ENCODE measurements at regions not wholly inside any gene's neighbourhood (a gene's known extent, or its start where the extent isn't known, plus 50 kb on each side); places are given as distances from the start of the nearest gene placed in this dataset.
"Not testable (repeated sequence)": the region's sequence is repeated elsewhere in the genome, so short reads cannot be mapped to it uniquely, and the experiment has no call there.

DNA sequence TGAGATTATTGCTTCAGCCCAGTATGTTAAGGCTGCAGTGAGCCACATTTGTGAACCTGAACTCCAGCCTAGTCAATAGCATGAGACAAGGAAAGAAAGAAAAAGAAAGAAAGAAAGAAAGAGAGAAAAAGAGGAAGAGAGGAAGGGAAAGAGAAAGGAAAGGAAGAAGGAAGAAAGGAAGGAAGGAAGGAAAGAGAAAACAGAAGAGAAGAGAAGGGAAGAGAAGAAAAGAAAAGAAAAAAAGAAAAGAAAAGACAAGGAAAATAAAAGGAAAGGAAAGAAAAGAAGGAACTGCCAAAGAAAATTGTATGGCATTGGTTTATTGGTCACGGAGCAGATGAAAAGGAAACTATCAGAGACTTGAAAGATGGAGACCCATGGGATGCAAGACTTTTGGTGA is 1158.8 kb downstream of the OLFM4 start:
- no peaks in the 10 kb centered on the region for H3K4me1 Mint-ChIP-seq
- H3K9me3 Mint-ChIP-seq: peaks cover 13% of the 10 kb centered on the region
- ATAC-seq: no peak

GRCh38 chr13:54194233-54195024 is 1165.8 kb downstream of the OLFM4 start:
- Mint-ChIP-seq H3K4me1 (no peaks in the 10 kb centered on the region), H3K27me3 (no peaks in the 10 kb centered on the region)

More for the DNA sequence above, 1158.8 kb downstream of the OLFM4 start:
- no peak overlapping the region for H3K27ac Mint-ChIP-seq
- no peaks in the 10 kb centered on the region for H3K27me3 Mint-ChIP-seq
- no peaks in the 10 kb centered on the region for H3K36me3 Mint-ChIP-seq
- no peak overlapping the region for H3K4me3 Mint-ChIP-seq

GRCh38 chr13:54196684-54197083 is 1168.1 kb downstream of the OLFM4 start:
- Mint-ChIP-seq H3K9me3 (peaks cover 6% of the 10 kb centered on the region), H3K27me3 (no peaks in the 10 kb centered on the region), H3K27ac (no peak overlapping the region), H3K36me3 (no peaks in the 10 kb centered on the region), H3K4me1 (no peaks in the 10 kb centered on the region), H3K4me3 (no peak overlapping the region)
- ATAC-seq: no peak

More at GRCh38 chr13:54194233-54195024, 1165.8 kb downstream of the OLFM4 start:
- Mint-ChIP-seq H3K36me3 (no peaks in the 10 kb centered on the region), H3K9me3 (peaks cover 8% of the 10 kb centered on the region), H3K4me3 (no peak overlapping the region), H3K27ac (no peak overlapping the region)
- ATAC-seq: no peak

GRCh38 chr13:54198911-54199310 is 1170.3 kb downstream of the OLFM4 start:
- no peak for ATAC-seq
- H3K36me3 Mint-ChIP-seq: no peaks in the 10 kb centered on the region
- H3K4me3 Mint-ChIP-seq: no peak overlapping the region
- peaks cover 6% of the 10 kb centered on the region for H3K9me3 Mint-ChIP-seq
- H3K27me3 Mint-ChIP-seq: no peaks in the 10 kb centered on the region
- no peaks in the 10 kb centered on the region for H3K4me1 Mint-ChIP-seq
- H3K27ac Mint-ChIP-seq: no peak overlapping the region

GRCh38 chr13:54206626-54207025 is 1178.0 kb downstream of the OLFM4 start:
- Mint-ChIP-seq H3K4me3 (no peak overlapping the region), H3K9me3 (peaks cover 6% of the 10 kb centered on the region), H3K36me3 (no peaks in the 10 kb centered on the region), H3K4me1 (no peaks in the 10 kb centered on the region), H3K27ac (no peak overlapping the region), H3K27me3 (no peaks in the 10 kb centered on the region)
- ATAC-seq: no peak

- Mint-ChIP-seq H3K36me3 (no peaks in the 10 kb centered on the region), H3K27me3 (no peaks in the 10 kb centered on the region), H3K27ac (no peak overlapping the region), H3K4me1 (no peaks in the 10 kb centered on the region), H3K9me3 (peaks cover 2% of the 10 kb centered on the region), H3K4me3 (no peak overlapping the region)
- ATAC-seq: no peak
These were observed 1181.9 kb downstream of the OLFM4 start for GRCh38 chr13:54210397-54211049.

- peaks cover 2% of the 10 kb centered on the region for H3K9me3 Mint-ChIP-seq
- H3K4me3 Mint-ChIP-seq: no peak overlapping the region
- H3K27ac Mint-ChIP-seq: no peak overlapping the region
- no peaks in the 10 kb centered on the region for H3K4me1 Mint-ChIP-seq
- no peak for ATAC-seq
- H3K27me3 Mint-ChIP-seq: no peaks in the 10 kb centered on the region
- H3K36me3 Mint-ChIP-seq: no peaks in the 10 kb centered on the region
These were observed 1187.6 kb downstream of the OLFM4 start for GRCh38 chr13:54216221-54216620.

GRCh38 chr13:54226876-54227275 is 1198.3 kb downstream of the OLFM4 start:
- H3K36me3 Mint-ChIP-seq: no peaks in the 10 kb centered on the region
- no peak overlapping the region for H3K27ac Mint-ChIP-seq
- no peaks in the 10 kb centered on the region for H3K27me3 Mint-ChIP-seq
- ATAC-seq: no peak
- H3K4me1 Mint-ChIP-seq: no peaks in the 10 kb centered on the region
- peaks cover 9% of the 10 kb centered on the region for H3K9me3 Mint-ChIP-seq
- no peak overlapping the region for H3K4me3 Mint-ChIP-seq

DNA sequence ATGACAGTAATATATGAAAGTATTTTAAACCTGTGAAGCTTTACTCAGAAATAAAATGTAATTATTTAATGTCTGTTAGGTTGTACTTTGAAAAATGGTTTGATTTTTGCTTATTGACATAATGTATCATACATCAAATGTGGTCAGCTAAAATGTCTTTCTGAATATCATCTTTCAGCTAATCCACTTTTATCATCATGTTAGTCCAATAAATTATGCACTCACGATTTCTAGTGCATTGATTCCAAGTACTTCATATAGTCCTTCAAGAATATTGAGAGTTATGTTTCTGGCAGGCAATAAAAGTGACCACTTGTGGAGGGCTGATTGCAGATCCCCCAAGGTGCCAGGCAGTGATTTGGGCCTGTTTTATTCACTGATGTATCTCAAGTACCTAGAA is 1204.1 kb downstream of the OLFM4 start:
- Mint-ChIP-seq H3K36me3 (no peaks in the 10 kb centered on the region), H3K27me3 (no peaks in the 10 kb centered on the region), H3K4me1 (no peaks in the 10 kb centered on the region), H3K9me3 (peaks cover 3% of the 10 kb centered on the region), H3K27ac (no peak overlapping the region), H3K4me3 (no peak overlapping the region)
- ATAC-seq: no peak

DNA sequence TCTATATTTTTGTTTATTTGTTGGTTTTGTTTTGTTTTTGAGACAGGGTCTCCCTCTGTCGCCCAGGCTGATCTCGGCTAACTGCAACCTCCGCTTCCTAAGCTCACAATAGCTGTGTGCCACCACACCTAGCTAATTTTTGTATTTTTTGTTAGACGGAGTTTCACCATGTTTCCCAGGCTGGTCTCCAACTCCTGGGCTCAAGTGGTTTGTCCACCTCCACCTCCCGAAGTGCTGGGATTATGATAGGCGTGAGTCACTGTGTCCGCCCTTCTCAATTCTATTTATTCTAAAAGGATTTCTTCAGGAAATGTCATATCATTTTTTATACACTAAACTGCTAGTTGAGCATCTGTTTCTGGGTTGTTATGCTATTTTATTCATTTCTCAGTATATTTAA is 1206.0 kb downstream of the OLFM4 start:
- no peak for ATAC-seq
- Mint-ChIP-seq H3K27me3 (no peaks in the 10 kb centered on the region), H3K4me1 (no peaks in the 10 kb centered on the region), H3K27ac (no peak overlapping the region), H3K4me3 (no peak overlapping the region), H3K36me3 (no peaks in the 10 kb centered on the region), H3K9me3 (peaks cover 3% of the 10 kb centered on the region)

- Mint-ChIP-seq H3K4me3 (no peak overlapping the region), H3K9me3 (no peaks in the 10 kb centered on the region), H3K27ac (no peak overlapping the region), H3K27me3 (no peaks in the 10 kb centered on the region), H3K36me3 (no peaks in the 10 kb centered on the region), H3K4me1 (no peaks in the 10 kb centered on the region)
- ATAC-seq: no peak
These were observed 1213.1 kb downstream of the OLFM4 start for GRCh38 chr13:54241719-54242118.

DNA sequence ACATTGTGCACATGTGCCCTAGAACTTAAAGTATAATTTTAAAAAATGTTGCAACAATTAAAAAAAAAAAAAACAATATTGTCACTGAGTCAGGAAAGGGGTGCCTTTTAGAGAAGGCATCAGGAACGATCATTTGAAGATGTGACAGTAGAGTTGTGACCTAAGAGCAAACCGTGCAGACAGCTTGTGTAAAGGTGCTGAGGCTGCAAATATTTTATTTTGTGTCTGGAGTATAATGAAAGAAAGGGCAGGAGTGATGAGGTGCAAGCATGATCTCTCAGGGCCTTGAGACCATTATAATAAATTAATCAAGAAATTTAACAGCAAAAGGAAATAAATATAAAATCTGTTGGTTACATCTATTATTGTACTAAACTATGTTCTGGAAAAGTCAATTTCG is 1219.7 kb downstream of the OLFM4 start:
- no peak overlapping the region for H3K27ac Mint-ChIP-seq
- H3K4me1 Mint-ChIP-seq: no peaks in the 10 kb centered on the region
- no peaks in the 10 kb centered on the region for H3K27me3 Mint-ChIP-seq
- no peaks in the 10 kb centered on the region for H3K36me3 Mint-ChIP-seq
- H3K9me3 Mint-ChIP-seq: peaks cover 12% of the 10 kb centered on the region
- H3K4me3 Mint-ChIP-seq: no peak overlapping the region
- ATAC-seq: no peak

DNA sequence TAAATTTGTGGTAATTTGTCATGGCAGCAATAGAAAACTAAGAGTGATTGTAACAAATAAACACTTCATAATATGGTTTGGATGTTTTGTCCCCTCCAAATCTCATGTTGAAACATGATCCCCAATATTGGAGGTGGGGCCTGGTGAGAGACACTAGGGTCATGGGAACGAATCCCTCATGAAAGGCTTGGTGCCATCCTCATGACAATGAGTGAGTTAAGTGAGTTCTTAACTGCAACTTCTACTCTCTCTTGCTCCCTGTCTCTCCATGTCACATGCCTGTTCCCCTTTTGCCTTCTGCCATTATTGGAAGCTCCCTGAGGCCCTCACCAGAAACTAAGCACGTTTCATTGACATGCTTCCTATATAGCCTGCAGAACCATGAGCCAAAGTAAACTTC is 1233.2 kb downstream of the OLFM4 start:
- H3K4me1 Mint-ChIP-seq: no peaks in the 10 kb centered on the region
- no peaks in the 10 kb centered on the region for H3K36me3 Mint-ChIP-seq
- H3K27me3 Mint-ChIP-seq: no peaks in the 10 kb centered on the region
- H3K4me3 Mint-ChIP-seq: no peak overlapping the region
- ATAC-seq: no peak
- H3K27ac Mint-ChIP-seq: no peak overlapping the region
- peaks cover 7% of the 10 kb centered on the region for H3K9me3 Mint-ChIP-seq

DNA sequence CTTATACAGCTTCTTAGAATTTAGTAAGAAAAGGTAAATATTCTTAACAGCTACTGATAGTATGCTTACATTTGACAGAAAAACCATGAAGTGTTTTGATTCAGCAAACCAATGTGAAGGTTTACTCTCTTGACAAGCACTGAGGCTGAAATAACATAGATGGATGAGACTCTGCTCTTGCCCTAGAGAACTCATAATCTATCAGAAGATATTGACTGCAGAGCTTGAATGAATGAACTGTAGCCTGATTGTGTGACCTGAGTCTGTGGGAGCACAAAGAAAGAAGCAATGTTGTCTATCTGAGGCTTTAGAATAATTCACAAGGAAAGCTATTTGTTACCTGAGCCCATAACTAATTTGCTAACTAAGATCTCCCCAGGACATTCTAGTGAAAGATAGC is 1235.3 kb downstream of the OLFM4 start:
- Mint-ChIP-seq H3K9me3 (peaks cover 7% of the 10 kb centered on the region), H3K27ac (no peak overlapping the region), H3K27me3 (no peaks in the 10 kb centered on the region), H3K36me3 (no peaks in the 10 kb centered on the region), H3K4me1 (no peaks in the 10 kb centered on the region), H3K4me3 (no peak overlapping the region)
- ATAC-seq: no peak

DNA sequence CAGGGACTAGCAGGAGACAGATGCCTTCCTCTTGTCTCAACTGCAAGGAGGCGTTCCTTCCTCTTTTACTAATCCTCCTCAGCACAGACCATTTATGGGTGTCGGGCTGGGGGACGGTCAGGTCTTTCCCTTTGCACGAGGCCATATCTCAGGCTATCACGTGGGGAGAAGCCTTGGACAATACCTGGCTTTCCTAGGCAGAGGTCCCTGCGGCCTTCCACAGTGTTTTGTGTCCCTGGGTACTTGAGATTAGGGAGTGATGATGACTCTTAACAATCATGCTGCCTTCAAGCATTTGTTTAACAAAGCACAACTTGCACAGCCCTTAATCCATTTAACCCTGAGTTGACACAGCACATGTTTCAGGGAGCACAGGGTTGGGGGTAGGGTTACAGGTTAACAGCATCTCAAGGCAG is 1238.6 kb downstream of the OLFM4 start:
- H3K27ac Mint-ChIP-seq, H3K27me3 Mint-ChIP-seq, H3K4me1 Mint-ChIP-seq, H3K4me3 Mint-ChIP-seq, ATAC-seq, H3K9me3 Mint-ChIP-seq, H3K36me3 Mint-ChIP-seq: not testable (repeated sequence)

GRCh38 chr13:54268013-54268695 is 1239.5 kb downstream of the OLFM4 start:
- not testable (repeated sequence) for H3K4me3 Mint-ChIP-seq, H3K27ac Mint-ChIP-seq, H3K9me3 Mint-ChIP-seq, ATAC-seq, H3K27me3 Mint-ChIP-seq, H3K4me1 Mint-ChIP-seq, H3K36me3 Mint-ChIP-seq
